ENCODE measurements at regions not wholly inside any gene's neighbourhood (a gene's known extent, or its start where the extent isn't known, plus 50 kb on each side); places are given as distances from the start of the nearest gene placed in this dataset.

DNA sequence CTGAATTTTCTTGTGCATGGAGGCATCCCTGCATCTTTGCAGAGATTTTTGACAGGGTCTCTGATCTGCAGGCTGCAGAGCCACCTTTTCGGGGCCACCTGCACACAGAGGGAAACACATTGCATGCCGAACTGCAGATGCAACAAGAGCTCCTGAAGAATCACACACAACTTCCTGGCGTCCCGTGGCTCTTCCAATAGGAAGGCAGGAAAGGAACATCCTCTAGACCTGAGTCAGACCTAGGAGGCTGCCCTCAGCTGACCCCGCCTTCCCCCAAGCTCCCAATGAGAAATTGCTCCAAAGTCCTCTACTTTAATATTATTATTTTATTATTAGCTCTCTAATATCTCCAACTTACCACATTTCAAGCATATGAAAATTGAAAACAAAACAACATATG, 213.2 kb upstream of the ARRDC4 start (continued):
- TF ChIP-seq, protein P1, sequence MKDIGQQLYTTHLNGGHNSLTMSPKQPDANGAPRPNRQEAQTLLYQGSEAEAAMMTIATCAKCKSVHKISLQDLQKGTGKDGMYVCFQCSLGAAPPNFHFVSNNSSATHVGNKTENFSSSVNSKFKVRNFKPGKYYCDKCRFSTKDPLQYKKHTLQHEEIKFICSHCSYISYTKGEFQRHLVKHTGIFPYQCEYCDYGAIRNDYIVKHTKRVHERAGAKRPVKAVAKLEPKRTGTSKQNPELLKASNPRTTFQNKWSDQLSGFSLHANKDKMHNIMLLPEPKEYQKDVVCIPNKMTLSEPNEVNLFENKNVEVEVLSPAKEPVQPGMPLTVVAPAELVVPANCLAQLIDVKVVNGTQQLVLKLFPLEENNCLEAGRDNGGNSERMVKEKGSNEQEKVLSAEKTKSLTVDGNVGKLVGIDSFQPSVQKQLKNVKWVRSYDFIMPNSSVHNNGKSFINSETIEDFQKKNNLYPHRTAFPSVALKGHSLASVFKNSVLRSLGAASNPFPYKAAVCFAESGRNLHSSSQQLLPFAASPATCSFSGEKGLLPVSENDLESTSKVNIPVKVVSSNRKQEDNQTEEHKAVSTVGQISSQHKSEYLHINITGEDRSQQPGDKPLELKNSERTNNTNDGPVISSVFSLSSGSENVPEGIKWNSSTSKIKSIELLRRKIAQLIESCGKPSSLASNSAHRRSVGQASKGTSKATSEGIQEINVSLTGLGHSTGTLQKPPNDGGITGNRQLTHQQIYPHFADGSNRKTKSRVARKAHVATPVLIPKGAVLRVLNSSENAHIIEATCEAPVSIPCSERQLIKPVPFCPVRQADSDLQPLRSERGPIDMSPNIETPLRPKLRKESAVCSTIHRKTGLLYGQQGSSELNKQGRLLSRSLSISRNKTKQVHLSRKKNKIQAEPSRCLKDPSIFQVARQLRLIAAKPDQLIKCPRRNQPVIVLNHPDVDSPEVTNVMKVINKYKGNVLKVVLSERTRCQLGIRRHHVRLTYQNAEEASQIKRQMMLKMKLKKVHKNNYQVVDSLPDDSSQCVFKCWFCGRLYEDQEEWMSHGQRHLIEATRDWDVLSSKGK (CRISPR knock-in tag; IDR thresholded peaks at IDR 0.05) = no peak
- TF ChIP-seq SMAD2 (IDR thresholded peaks at IDR 0.05; ENCODE audit: low read depth, low read length) = no peak
- TF ChIP-seq, protein P2, sequence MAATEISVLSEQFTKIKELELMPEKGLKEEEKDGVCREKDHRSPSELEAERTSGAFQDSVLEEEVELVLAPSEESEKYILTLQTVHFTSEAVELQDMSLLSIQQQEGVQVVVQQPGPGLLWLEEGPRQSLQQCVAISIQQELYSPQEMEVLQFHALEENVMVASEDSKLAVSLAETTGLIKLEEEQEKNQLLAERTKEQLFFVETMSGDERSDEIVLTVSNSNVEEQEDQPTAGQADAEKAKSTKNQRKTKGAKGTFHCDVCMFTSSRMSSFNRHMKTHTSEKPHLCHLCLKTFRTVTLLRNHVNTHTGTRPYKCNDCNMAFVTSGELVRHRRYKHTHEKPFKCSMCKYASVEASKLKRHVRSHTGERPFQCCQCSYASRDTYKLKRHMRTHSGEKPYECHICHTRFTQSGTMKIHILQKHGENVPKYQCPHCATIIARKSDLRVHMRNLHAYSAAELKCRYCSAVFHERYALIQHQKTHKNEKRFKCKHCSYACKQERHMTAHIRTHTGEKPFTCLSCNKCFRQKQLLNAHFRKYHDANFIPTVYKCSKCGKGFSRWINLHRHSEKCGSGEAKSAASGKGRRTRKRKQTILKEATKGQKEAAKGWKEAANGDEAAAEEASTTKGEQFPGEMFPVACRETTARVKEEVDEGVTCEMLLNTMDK (IDR thresholded peaks at IDR 0.05; ENCODE audit: borderline replicate concordance, insufficient read depth, low read depth, low read length, poor library complexity, severe bottlenecking) = no peak
- TF ChIP-seq, protein P3, sequence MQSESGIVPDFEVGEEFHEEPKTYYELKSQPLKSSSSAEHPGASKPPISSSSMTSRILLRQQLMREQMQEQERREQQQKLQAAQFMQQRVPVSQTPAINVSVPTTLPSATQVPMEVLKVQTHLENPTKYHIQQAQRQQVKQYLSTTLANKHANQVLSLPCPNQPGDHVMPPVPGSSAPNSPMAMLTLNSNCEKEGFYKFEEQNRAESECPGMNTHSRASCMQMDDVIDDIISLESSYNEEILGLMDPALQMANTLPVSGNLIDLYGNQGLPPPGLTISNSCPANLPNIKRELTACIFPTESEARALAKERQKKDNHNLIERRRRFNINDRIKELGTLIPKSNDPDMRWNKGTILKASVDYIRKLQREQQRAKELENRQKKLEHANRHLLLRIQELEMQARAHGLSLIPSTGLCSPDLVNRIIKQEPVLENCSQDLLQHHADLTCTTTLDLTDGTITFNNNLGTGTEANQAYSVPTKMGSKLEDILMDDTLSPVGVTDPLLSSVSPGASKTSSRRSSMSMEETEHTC (IDR thresholded peaks at IDR 0.05) = no peak

All from K562 (cell line).